ENCODE measurements at regions not wholly inside any gene's neighbourhood (a gene's known extent, or its start where the extent isn't known, plus 50 kb on each side); places are given as distances from the start of the nearest gene placed in this dataset.

GRCh38 chr1:221919743-221920142, 177.9 kb upstream of the DUSP10 start:
- TF ChIP-seq CREB1 (CRISPR knock-in tag; IDR thresholded peaks at IDR 0.05) (no peak), E2F5 (CRISPR knock-in tag; IDR thresholded peaks at IDR 0.05) (no peak), MAX (CRISPR knock-in tag; IDR thresholded peaks at IDR 0.05) (no peak), ETV6 (CRISPR knock-in tag; IDR thresholded peaks at IDR 0.05) (no peak), NR3C1 (CRISPR knock-in tag; conservative IDR thresholded peaks at IDR 0.05; ENCODE audit: low read depth) (no peak), E2F4 (CRISPR knock-in tag; IDR thresholded peaks at IDR 0.05; ENCODE audit: borderline replicate concordance, low read depth) (no peak), JUN (CRISPR knock-in tag; IDR thresholded peaks at IDR 0.05) (no peak), ZNF512 (CRISPR knock-in tag; IDR thresholded peaks at IDR 0.05; ENCODE audit: borderline replicate concordance) (no peak)
- TF ChIP-seq, protein P1, sequence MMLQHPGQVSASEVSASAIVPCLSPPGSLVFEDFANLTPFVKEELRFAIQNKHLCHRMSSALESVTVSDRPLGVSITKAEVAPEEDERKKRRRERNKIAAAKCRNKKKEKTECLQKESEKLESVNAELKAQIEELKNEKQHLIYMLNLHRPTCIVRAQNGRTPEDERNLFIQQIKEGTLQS (CRISPR knock-in tag; conservative IDR thresholded peaks at IDR 0.05) = no peak
- TF ChIP-seq, protein P2, sequence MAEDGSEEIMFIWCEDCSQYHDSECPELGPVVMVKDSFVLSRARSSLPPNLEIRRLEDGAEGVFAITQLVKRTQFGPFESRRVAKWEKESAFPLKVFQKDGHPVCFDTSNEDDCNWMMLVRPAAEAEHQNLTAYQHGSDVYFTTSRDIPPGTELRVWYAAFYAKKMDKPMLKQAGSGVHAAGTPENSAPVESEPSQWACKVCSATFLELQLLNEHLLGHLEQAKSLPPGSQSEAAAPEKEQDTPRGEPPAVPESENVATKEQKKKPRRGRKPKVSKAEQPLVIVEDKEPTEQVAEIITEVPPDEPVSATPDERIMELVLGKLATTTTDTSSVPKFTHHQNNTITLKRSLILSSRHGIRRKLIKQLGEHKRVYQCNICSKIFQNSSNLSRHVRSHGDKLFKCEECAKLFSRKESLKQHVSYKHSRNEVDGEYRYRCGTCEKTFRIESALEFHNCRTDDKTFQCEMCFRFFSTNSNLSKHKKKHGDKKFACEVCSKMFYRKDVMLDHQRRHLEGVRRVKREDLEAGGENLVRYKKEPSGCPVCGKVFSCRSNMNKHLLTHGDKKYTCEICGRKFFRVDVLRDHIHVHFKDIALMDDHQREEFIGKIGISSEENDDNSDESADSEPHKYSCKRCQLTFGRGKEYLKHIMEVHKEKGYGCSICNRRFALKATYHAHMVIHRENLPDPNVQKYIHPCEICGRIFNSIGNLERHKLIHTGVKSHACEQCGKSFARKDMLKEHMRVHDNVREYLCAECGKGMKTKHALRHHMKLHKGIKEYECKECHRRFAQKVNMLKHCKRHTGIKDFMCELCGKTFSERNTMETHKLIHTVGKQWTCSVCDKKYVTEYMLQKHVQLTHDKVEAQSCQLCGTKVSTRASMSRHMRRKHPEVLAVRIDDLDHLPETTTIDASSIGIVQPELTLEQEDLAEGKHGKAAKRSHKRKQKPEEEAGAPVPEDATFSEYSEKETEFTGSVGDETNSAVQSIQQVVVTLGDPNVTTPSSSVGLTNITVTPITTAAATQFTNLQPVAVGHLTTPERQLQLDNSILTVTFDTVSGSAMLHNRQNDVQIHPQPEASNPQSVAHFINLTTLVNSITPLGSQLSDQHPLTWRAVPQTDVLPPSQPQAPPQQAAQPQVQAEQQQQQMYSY (CRISPR knock-in tag; IDR thresholded peaks at IDR 0.05) = no peak
- TF ChIP-seq, protein P3, sequence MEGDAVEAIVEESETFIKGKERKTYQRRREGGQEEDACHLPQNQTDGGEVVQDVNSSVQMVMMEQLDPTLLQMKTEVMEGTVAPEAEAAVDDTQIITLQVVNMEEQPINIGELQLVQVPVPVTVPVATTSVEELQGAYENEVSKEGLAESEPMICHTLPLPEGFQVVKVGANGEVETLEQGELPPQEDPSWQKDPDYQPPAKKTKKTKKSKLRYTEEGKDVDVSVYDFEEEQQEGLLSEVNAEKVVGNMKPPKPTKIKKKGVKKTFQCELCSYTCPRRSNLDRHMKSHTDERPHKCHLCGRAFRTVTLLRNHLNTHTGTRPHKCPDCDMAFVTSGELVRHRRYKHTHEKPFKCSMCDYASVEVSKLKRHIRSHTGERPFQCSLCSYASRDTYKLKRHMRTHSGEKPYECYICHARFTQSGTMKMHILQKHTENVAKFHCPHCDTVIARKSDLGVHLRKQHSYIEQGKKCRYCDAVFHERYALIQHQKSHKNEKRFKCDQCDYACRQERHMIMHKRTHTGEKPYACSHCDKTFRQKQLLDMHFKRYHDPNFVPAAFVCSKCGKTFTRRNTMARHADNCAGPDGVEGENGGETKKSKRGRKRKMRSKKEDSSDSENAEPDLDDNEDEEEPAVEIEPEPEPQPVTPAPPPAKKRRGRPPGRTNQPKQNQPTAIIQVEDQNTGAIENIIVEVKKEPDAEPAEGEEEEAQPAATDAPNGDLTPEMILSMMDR (IDR thresholded peaks at IDR 0.05) = no peak
- TF ChIP-seq, protein P4, sequence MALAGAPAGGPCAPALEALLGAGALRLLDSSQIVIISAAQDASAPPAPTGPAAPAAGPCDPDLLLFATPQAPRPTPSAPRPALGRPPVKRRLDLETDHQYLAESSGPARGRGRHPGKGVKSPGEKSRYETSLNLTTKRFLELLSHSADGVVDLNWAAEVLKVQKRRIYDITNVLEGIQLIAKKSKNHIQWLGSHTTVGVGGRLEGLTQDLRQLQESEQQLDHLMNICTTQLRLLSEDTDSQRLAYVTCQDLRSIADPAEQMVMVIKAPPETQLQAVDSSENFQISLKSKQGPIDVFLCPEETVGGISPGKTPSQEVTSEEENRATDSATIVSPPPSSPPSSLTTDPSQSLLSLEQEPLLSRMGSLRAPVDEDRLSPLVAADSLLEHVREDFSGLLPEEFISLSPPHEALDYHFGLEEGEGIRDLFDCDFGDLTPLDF (CRISPR knock-in tag; IDR thresholded peaks at IDR 0.05) = no peak
- TF ChIP-seq, protein P5, sequence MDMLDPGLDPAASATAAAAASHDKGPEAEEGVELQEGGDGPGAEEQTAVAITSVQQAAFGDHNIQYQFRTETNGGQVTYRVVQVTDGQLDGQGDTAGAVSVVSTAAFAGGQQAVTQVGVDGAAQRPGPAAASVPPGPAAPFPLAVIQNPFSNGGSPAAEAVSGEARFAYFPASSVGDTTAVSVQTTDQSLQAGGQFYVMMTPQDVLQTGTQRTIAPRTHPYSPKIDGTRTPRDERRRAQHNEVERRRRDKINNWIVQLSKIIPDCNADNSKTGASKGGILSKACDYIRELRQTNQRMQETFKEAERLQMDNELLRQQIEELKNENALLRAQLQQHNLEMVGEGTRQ (CRISPR knock-in tag; IDR thresholded peaks at IDR 0.05) = no peak
- TF ChIP-seq, protein P6, sequence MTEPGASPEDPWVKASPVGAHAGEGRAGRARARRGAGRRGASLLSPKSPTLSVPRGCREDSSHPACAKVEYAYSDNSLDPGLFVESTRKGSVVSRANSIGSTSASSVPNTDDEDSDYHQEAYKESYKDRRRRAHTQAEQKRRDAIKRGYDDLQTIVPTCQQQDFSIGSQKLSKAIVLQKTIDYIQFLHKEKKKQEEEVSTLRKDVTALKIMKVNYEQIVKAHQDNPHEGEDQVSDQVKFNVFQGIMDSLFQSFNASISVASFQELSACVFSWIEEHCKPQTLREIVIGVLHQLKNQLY (CRISPR knock-in tag; IDR thresholded peaks at IDR 0.05) = no peak

All from WTC11 (cell line).